Aorta (tissue), 5 donors: ENCODE measurements at regions not wholly inside any gene's neighbourhood (a gene's known extent, or its start where the extent isn't known, plus 50 kb on each side); places are given as distances from the start of the nearest gene placed in this dataset.
"Not testable (repeated sequence)": the region's sequence is repeated elsewhere in the genome, so short reads cannot be mapped to it uniquely, and the experiment has no call there.

ENCODE experiments used
- ATAC-seq: fragments of 200-7000 bp; cut with Tn5 transposase; one replicate; pipeline ENCODE4 v1.9.1; 2022; ENCODE audit warnings: moderate library complexity; ENCODE audit not compliant: low FRiP score
- DNase-seq, 2 donors: peaks; one replicate each; pipeline ENCODE4 v3.0.0-alpha.2; 2020
- H3K27ac ChIP-seq, 2 donors: one replicate each; pipeline ENCODE4 v1.5.1; 2013; ENCODE audit warnings: low read length in 2 of 2, mild to moderate bottlenecking in 2 of 2, moderate library complexity in 2 of 2, control low read depth in 1 of 2, inconsistent platforms in 1 of 2, low read depth in 1 of 2
- H3K27me3 ChIP-seq, 2 donors: one replicate each; pipeline ENCODE4 v1.6.1; 2013; ENCODE audit warnings: control low read depth in 1 of 2, low read length in 1 of 2, mild to moderate bottlenecking in 1 of 2, moderate library complexity in 1 of 2; ENCODE audit not compliant: insufficient read depth in 2 of 2, control insufficient read depth in 1 of 2
- H3K36me3 ChIP-seq, 2 donors: one replicate each; pipeline ENCODE4 v1.6.1; 2013; ENCODE audit warnings: control low read depth in 1 of 2, low read length in 1 of 2, mild to moderate bottlenecking in 1 of 2; ENCODE audit not compliant: insufficient read depth in 2 of 2, control insufficient read depth in 1 of 2
- H3K4me1 ChIP-seq, 2 donors: one replicate each; pipeline ENCODE4 v1.6.1; 2013; ENCODE audit warnings: low read length in 2 of 2, control low read depth in 1 of 2, mild to moderate bottlenecking in 1 of 2, moderate library complexity in 1 of 2; ENCODE audit not compliant: insufficient read depth in 2 of 2, control insufficient read depth in 1 of 2
- H3K4me3 ChIP-seq, 2 donors: one replicate each; pipeline ENCODE4 v1.5.1; 2013; ENCODE audit warnings: low read length in 2 of 2, control low read depth in 1 of 2, mild to moderate bottlenecking in 1 of 2
- H3K9me3 ChIP-seq: one replicate; pipeline ENCODE4 v1.6.1; 2013; ENCODE audit warnings: mild to moderate bottlenecking, low read length; ENCODE audit not compliant: control insufficient read depth
- WGBS, 2 donors: extraction: QIAGEN DNeasy Blood & Tissue Kit; methylation state at CpG; one replicate each; pipeline ENCODE4 v1.1.7; 2013; 5-methylcytosine and 5-hydroxymethylcytosine counted together
- intact Hi-C, 2 donors: fragments of 100-400 bp; cut with DNase I; formaldehyde crosslinking; loops; one replicate each; pipeline versions ENCODE4 v1.14.2 to v1.15.0; 2022
- donor health status: healthy with polysubstance abuse.
- donor health status: Bipolar disorder and iron deficiency.
- donor health status: DM: no; HTN: no; CAD: no.
- donor health status: DM: no; HTN: no; CAD: no.
- donor health status: DM: yes; HTN: yes; CAD: no.

GRCh38 chr4:79820427-79820826 is 252.6 kb downstream of the ANTXR2 start:
- intact Hi-C loops: no loop called here
- ATAC-seq: no peak

GRCh38 chr4:79807933-79808332 is 265.1 kb downstream of the ANTXR2 start:
- H3K27me3 ChIP-seq, H3K9me3 ChIP-seq, H3K27ac ChIP-seq, DNase-seq, H3K36me3 ChIP-seq, H3K4me1 ChIP-seq, H3K4me3 ChIP-seq, intact Hi-C loops, ATAC-seq: not testable (repeated sequence)
- WGBS, 2 donors: 82 to 89% methylated on average over 2 of the region's 2 CpGs

More at GRCh38 chr4:79820427-79820826, 252.6 kb downstream of the ANTXR2 start:
- Histone ChIP-seq H3K27ac (no peak overlapping the region), H3K36me3 (no peaks in the 10 kb centered on the region), H3K9me3 (peaks cover 2% of the 10 kb centered on the region), H3K27me3 (no peaks in the 10 kb centered on the region), H3K4me1 (peaks cover 0 to 1% of the 10 kb centered on the region in 2 donors), H3K4me3 (no peak overlapping the region)
- DNase-seq: no peak

GRCh38 chr4:79798047-79798446 is 275.0 kb downstream of the ANTXR2 start:
- no peak overlapping the region for H3K27ac ChIP-seq
- WGBS, 2 donors: 83 to 88% methylated on average over 3 of the region's 3 CpGs
- H3K36me3 ChIP-seq: no peaks in the 10 kb centered on the region
- no peaks in the 10 kb centered on the region for H3K4me1 ChIP-seq
- H3K4me3 ChIP-seq: no peak overlapping the region
- no peaks in the 10 kb centered on the region for H3K9me3 ChIP-seq
- no peak for DNase-seq
- intact Hi-C loops: no loop called here
- ATAC-seq: no peak
- H3K27me3 ChIP-seq: no peaks in the 10 kb centered on the region

- 79 to 81% methylated on average over 4 of the region's 4 CpGs for WGBS, 2 donors
- ATAC-seq: no peak
- DNase-seq: no peak
Observed at GRCh38 chr4:79796948-79797347, 276.1 kb downstream of the ANTXR2 start.

GRCh38 chr4:79788884-79789283 is 284.1 kb downstream of the ANTXR2 start:
- 16 to 20% methylated on average over 1 of the region's 1 CpG for WGBS, 2 donors
- H3K9me3 ChIP-seq: peaks cover 5% of the 10 kb centered on the region
- no peaks in the 10 kb centered on the region for H3K4me1 ChIP-seq
- H3K4me3 ChIP-seq: no peak overlapping the region
- H3K36me3 ChIP-seq: no peaks in the 10 kb centered on the region
- no peak overlapping the region for H3K27ac ChIP-seq
- ATAC-seq (no peak), DNase-seq (no peak)
- intact Hi-C loops: no loop called here
- no peaks in the 10 kb centered on the region for H3K27me3 ChIP-seq

More at GRCh38 chr4:79796948-79797347, 276.1 kb downstream of the ANTXR2 start:
- intact Hi-C loops: no loop called here
- Histone ChIP-seq H3K36me3 (no peaks in the 10 kb centered on the region), H3K4me3 (no peak overlapping the region), H3K4me1 (no peaks in the 10 kb centered on the region), H3K27ac (no peak overlapping the region), H3K27me3 (no peaks in the 10 kb centered on the region), H3K9me3 (no peaks in the 10 kb centered on the region)

- Histone ChIP-seq H3K27me3 (no peaks in the 10 kb centered on the region), H3K9me3 (no peaks in the 10 kb centered on the region), H3K4me3 (no peak overlapping the region), H3K36me3 (no peaks in the 10 kb centered on the region), H3K27ac (no peak overlapping the region), H3K4me1 (no peaks in the 10 kb centered on the region)
- ATAC-seq (no peak), DNase-seq (no peak)
- intact Hi-C loops: no loop called here
Observed at GRCh38 chr4:79780129-79780528, 292.9 kb downstream of the ANTXR2 start.

- Histone ChIP-seq H3K9me3 (peaks cover 12% of the 10 kb centered on the region), H3K4me1 (no peaks in the 10 kb centered on the region), H3K27ac (no peak overlapping the region), H3K4me3 (no peak overlapping the region), H3K36me3 (no peaks in the 10 kb centered on the region), H3K27me3 (peaks cover 0 to 4% of the 10 kb centered on the region in 2 donors)
- ATAC-seq: no peak
- intact Hi-C loops: no loop called here
- no peak for DNase-seq
Observed at GRCh38 chr4:79772510-79772909, 300.5 kb downstream of the ANTXR2 start.

- no peak overlapping the region for H3K4me3 ChIP-seq
- no peaks in the 10 kb centered on the region for H3K36me3 ChIP-seq
- intact Hi-C loops: no loop called here
Observed at GRCh38 chr4:79764120-79764519, 308.9 kb downstream of the ANTXR2 start.

GRCh38 chr4:79763486-79764075 is 309.4 kb downstream of the ANTXR2 start:
- Histone ChIP-seq H3K27me3 (peaks cover 0 to 2% of the 10 kb centered on the region in 2 donors), H3K4me3 (no peak overlapping the region), H3K36me3 (no peaks in the 10 kb centered on the region), H3K4me1 (peaks cover 0 to 2% of the 10 kb centered on the region in 2 donors), H3K9me3 (peaks cover 4% of the 10 kb centered on the region), H3K27ac (no peak overlapping the region)
- 93 to 95% methylated on average over 4 of the region's 4 CpGs for WGBS, 2 donors
- ATAC-seq: no peak
- intact Hi-C loops: no loop called here
- no peak for DNase-seq

More at GRCh38 chr4:79764120-79764519, 308.9 kb downstream of the ANTXR2 start:
- Histone ChIP-seq H3K27me3 (peaks cover 0 to 2% of the 10 kb centered on the region in 2 donors), H3K4me1 (no peaks in the 10 kb centered on the region), H3K9me3 (peaks cover 4% of the 10 kb centered on the region), H3K27ac (no peak overlapping the region)
- no peak for DNase-seq
- 96 to 99% methylated on average over 2 of the region's 2 CpGs for WGBS, 2 donors
- ATAC-seq: no peak
